ENCODE measurements at regions not wholly inside any gene's neighbourhood (a gene's known extent, or its start where the extent isn't known, plus 50 kb on each side); places are given as distances from the start of the nearest gene placed in this dataset.

DNA sequence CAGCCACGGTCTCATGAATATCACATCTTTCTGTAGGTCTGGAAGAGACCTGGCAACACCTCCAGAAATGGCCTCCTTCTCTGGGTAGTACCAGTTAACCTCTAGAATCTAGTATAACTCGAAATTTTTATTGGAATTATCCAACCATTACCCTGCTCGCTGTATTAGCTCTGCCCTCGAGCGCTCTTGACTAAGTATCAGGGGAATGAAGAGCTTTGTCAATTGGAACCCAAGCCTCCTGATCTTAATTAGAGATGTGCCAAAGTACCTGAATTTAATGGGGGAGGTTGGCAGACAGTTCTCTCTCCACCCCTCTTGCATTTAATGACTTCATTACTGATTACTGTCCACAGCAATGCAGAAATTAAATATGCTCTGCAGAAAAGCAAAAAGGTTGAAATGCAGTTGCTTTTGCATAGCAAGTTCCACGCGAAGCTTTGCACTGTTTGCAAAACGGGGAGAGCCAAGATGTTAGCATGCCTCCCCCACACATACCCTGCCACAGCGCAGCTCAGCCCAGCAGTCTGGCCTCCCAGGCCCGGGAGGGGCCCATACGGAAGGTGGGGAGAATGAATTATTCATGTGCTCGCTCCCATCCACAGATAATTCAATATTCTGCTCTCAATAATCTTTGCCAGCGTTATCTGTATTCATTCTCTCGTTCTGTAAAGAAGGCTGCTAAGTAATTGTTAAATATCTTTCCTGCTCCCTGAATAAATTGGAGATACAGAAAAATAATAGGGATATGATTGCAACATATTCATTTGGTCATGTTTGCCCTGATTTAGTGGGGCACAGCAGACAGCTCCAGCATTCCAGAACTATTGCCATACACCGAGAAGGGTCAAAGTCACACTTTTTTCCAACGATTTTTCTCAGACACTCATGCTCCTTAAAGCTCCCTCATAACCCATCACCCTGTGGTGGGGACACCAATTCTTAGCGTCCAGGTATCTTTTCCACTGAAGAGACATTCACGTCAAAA, 305.8 kb downstream of the CDH26 start:
- no peaks in the 10 kb centered on the region for H3K9me3 ChIP-seq
- TF ChIP-seq, protein P1, sequence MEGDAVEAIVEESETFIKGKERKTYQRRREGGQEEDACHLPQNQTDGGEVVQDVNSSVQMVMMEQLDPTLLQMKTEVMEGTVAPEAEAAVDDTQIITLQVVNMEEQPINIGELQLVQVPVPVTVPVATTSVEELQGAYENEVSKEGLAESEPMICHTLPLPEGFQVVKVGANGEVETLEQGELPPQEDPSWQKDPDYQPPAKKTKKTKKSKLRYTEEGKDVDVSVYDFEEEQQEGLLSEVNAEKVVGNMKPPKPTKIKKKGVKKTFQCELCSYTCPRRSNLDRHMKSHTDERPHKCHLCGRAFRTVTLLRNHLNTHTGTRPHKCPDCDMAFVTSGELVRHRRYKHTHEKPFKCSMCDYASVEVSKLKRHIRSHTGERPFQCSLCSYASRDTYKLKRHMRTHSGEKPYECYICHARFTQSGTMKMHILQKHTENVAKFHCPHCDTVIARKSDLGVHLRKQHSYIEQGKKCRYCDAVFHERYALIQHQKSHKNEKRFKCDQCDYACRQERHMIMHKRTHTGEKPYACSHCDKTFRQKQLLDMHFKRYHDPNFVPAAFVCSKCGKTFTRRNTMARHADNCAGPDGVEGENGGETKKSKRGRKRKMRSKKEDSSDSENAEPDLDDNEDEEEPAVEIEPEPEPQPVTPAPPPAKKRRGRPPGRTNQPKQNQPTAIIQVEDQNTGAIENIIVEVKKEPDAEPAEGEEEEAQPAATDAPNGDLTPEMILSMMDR (IDR thresholded peaks at IDR 0.05), result no peak
- H3K36me3 ChIP-seq, result no peaks in the 10 kb centered on the region
- H3K4me1 ChIP-seq, result no peaks in the 10 kb centered on the region
- intact Hi-C loops (cut with DNase I), result loop anchor here (2.0 kb wide), 1 partner anchor 207 kb away; no protein-coding TSS in a partner anchor
- no peak overlapping the region for H3K4me3 ChIP-seq
- no peaks in the 10 kb centered on the region for H3K27me3 ChIP-seq
- no peak for DNase-seq (ENCODE audit: low spot score in 2 of 2)
- no peak overlapping the region for H3K27ac ChIP-seq

DNA sequence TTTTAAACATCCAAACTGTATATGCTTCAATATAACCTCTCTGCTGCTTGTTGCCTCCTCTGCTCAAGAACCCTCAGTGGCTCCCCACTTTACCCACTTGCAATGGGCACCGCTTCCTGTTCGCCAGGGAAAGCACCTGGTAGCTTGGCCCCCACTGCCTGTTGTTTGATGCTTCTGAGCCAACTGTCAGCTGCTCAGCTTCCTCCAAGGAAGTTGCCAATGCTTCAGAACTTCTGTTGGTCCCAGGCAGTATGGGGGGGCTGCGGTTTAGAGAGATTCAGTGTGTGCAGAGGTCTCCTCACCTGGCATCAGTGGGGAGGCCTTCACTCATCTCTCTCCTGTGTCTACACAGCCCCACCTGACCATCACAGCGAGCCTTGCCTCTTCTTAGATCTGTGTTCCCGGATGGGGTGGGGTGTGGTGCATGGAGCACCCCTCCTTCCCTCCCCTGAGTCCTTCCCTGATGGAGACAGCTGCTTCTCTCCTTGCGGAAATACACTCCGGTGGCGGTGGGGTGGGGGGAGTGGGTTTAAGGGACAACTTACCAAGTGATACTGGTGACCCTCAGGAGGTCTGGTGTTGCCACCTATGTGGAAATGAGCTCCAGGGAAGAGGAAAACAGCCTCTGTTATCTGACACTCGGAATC, 308.1 kb downstream of the CDH26 start:
- TF ChIP-seq, protein P1 (IDR thresholded peaks at IDR 0.05), result no peak
- H3K27ac ChIP-seq, result no peak overlapping the region
- intact Hi-C loops (cut with DNase I), result no loop called here

DNA sequence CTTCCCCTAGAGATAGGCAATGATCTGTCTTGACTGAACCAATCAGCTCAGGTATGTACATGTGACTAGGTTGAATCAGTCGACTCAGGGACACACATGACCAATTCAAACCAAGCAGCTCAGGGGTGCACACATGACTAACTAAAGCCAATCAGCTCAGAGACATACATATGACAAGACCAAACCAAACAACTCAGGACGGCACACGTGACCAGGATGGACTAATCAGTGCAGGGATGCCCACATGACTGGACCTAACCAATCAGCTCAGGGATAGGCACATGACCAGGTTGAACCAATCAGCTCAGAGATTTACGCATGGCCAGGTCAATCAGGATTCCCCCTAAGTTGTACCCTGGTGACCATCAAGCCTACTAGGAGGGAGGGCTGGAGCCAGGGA, 310.3 kb downstream of the CDH26 start:
- Histone ChIP-seq H3K9me3 (no peaks in the 10 kb centered on the region), H3K4me3 (no peak overlapping the region), H3K4me1 (no peaks in the 10 kb centered on the region), H3K27me3 (no peaks in the 10 kb centered on the region), H3K27ac (no peak overlapping the region), H3K36me3 (no peaks in the 10 kb centered on the region)
- intact Hi-C loops (cut with DNase I), result no loop called here
- DNase-seq (ENCODE audit: low spot score in 2 of 2), result no peak
- TF ChIP-seq, protein P1 (IDR thresholded peaks at IDR 0.05), result no peak

More for the DNA sequence above, 308.1 kb downstream of the CDH26 start:
- Histone ChIP-seq H3K36me3 (no peaks in the 10 kb centered on the region), H3K9me3 (no peaks in the 10 kb centered on the region), H3K4me1 (no peaks in the 10 kb centered on the region), H3K27me3 (no peaks in the 10 kb centered on the region), H3K4me3 (no peak overlapping the region)
- DNase-seq (ENCODE audit: low spot score in 2 of 2), result no peak

DNA sequence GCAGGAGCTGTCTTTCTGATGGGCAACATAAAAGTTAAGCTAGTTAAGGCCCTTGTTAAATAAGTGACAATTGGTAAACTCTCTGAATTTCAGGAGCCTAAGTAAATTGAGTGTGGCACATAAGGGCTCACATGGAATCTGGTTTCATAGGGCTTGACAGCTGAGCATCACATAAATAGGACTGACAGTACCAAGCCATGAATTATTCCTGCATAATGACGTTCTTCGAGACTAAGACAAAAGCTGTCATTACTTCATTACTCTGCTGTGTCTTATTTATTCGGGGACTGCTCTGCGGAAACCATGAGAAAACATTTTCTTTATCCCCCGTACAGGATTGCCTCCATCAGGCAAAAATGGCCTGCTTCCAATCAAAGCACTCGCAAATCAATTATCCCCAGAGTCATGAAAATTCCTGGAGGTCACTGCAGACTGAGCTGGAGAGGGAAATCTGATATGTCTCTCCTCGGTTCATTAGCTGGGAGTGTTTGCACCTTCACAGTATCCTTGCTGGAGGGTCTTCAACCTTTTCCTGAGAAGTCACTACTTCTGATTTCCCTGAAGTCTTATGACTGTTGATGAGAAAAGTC, 311.4 kb downstream of the CDH26 start:
- Histone ChIP-seq H3K4me1 (no peaks in the 10 kb centered on the region), H3K9me3 (no peaks in the 10 kb centered on the region), H3K27me3 (no peaks in the 10 kb centered on the region), H3K4me3 (no peak overlapping the region), H3K27ac (no peak overlapping the region), H3K36me3 (no peaks in the 10 kb centered on the region)
- no peak for DNase-seq (ENCODE audit: low spot score in 2 of 2)
- TF ChIP-seq, protein P1 (IDR thresholded peaks at IDR 0.05), result no peak
- intact Hi-C loops (cut with DNase I), result no loop called here

DNA sequence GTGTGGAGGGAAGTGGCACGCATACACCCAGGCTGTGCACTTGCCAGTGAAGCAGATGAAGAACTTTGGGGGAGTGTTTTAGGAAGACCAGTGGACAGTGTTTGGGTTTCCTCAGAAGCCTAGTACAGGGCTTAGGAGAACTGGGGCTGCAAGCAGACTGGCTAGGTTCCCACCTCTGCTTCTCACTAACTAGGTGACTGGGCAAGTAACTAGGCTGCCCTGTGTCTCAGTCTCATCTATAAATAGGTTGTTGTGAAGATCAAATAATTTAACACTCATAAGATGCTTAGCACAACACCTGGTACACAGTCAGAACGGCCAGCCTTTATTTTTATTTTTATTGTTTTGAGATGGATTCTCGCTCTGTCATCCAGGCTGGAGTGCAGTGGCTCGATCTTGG, 312.1 kb downstream of the CDH26 start:
- no peak overlapping the region for H3K27ac ChIP-seq
- H3K4me1 ChIP-seq, result no peaks in the 10 kb centered on the region
- TF ChIP-seq, protein P1 (IDR thresholded peaks at IDR 0.05), result no peak
- no peak overlapping the region for H3K4me3 ChIP-seq
- no peaks in the 10 kb centered on the region for H3K36me3 ChIP-seq
- no peaks in the 10 kb centered on the region for H3K9me3 ChIP-seq
- DNase-seq (ENCODE audit: low spot score in 2 of 2), result no peak
- no peaks in the 10 kb centered on the region for H3K27me3 ChIP-seq
- intact Hi-C loops (cut with DNase I), result no loop called here

All from ascending aorta (tissue), 2 donors.